WTC11 (cell line): ENCODE measurements at regions not wholly inside any gene's neighbourhood (a gene's known extent, or its start where the extent isn't known, plus 50 kb on each side); places are given as distances from the start of the nearest gene placed in this dataset.
"Not testable (repeated sequence)": the region's sequence is repeated elsewhere in the genome, so short reads cannot be mapped to it uniquely, and the experiment has no call there.

Experiments
- CBFB ChIP-seq: sonication (generic); formaldehyde crosslinking; IDR thresholded peaks from 2 replicates; pipeline ENCODE4 v1.8.1; 2022; ENCODE audit warnings: mild to moderate bottlenecking, low read depth, missing genetic modification reagents
- FOXP4 ChIP-seq: sonication (generic); formaldehyde crosslinking; IDR thresholded peaks from 2 replicates; pipeline ENCODE4 v1.8.0; 2022; ENCODE audit warnings: mild to moderate bottlenecking, missing genetic modification reagents
- MYBL2 ChIP-seq: sonication (generic); formaldehyde crosslinking; IDR thresholded peaks from 2 replicates; pipeline ENCODE4 v1.8.1; 2023; ENCODE audit warnings: mild to moderate bottlenecking, moderate library complexity, missing genetic modification reagents
- RELA ChIP-seq: sonication (generic); formaldehyde crosslinking; IDR thresholded peaks from 2 replicates; pipeline ENCODE4 v1.8.1; 2022; ENCODE audit warnings: missing genetic modification reagents, mild to moderate bottlenecking, borderline replicate concordance
- ZBTB43 ChIP-seq: sonication (generic); formaldehyde crosslinking; IDR thresholded peaks from 2 replicates; pipeline ENCODE4 v1.8.1; 2023; ENCODE audit warnings: mild to moderate bottlenecking, missing genetic modification reagents
- ZNF423 ChIP-seq: fragments of 250-450 bp; sonication (Bioruptor Pico); IDR thresholded peaks from 2 replicates; pipeline ENCODE4 v2.1.2; 2022; ENCODE audit warnings: mild to moderate bottlenecking, moderate library complexity
- ZNF532 ChIP-seq: fragments of 250-450 bp; sonication (Bioruptor Pico); IDR thresholded peaks from 2 replicates; pipeline ENCODE4 v1.9.0; 2021; ENCODE audit warnings: mild to moderate bottlenecking, borderline replicate concordance
- TF ChIP-seq, protein P1 (sequence below): fragments of 200-600 bp; IDR thresholded peaks from 2 replicates; pipeline ENCODE4 v1.8.0; 2022; ENCODE audit warnings: antibody characterized with exemption
- TF ChIP-seq, protein P2 (sequence below): fragments of 250-450 bp; sonication (Bioruptor Pico); IDR thresholded peaks from 2 replicates; pipeline ENCODE4 v1.9.0; 2021; ENCODE audit warnings: moderate library complexity, mild to moderate bottlenecking, inconsistent platforms, borderline replicate concordance
- TF ChIP-seq, protein P3 (sequence below): sonication (generic); formaldehyde crosslinking; IDR thresholded peaks from 2 replicates; pipeline ENCODE4 v1.8.1; 2023; ENCODE audit warnings: mild to moderate bottlenecking, missing genetic modification reagents, borderline replicate concordance
- TF ChIP-seq, protein P4 (sequence below): sonication (generic); formaldehyde crosslinking; IDR thresholded peaks from 2 replicates; pipeline ENCODE4 v1.8.0; 2023; ENCODE audit warnings: missing genetic modification reagents, mild to moderate bottlenecking, borderline replicate concordance
- TF ChIP-seq, protein P5 (sequence below): sonication (generic); formaldehyde crosslinking; IDR thresholded peaks from 2 replicates; pipeline ENCODE4 v1.8.0; 2022; ENCODE audit warnings: mild to moderate bottlenecking, missing genetic modification reagents

GRCh38 chr7:51397608-51398007, 81.0 kb upstream of the COBL start:
- TF ChIP-seq, protein P1, sequence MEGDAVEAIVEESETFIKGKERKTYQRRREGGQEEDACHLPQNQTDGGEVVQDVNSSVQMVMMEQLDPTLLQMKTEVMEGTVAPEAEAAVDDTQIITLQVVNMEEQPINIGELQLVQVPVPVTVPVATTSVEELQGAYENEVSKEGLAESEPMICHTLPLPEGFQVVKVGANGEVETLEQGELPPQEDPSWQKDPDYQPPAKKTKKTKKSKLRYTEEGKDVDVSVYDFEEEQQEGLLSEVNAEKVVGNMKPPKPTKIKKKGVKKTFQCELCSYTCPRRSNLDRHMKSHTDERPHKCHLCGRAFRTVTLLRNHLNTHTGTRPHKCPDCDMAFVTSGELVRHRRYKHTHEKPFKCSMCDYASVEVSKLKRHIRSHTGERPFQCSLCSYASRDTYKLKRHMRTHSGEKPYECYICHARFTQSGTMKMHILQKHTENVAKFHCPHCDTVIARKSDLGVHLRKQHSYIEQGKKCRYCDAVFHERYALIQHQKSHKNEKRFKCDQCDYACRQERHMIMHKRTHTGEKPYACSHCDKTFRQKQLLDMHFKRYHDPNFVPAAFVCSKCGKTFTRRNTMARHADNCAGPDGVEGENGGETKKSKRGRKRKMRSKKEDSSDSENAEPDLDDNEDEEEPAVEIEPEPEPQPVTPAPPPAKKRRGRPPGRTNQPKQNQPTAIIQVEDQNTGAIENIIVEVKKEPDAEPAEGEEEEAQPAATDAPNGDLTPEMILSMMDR: not testable (repeated sequence)
- not testable (repeated sequence) for TF ChIP-seq MYBL2 (CRISPR knock-in tag); ZBTB43 (CRISPR knock-in tag); RELA (CRISPR knock-in tag); ZNF532 (CRISPR knock-in tag); ZNF423 (CRISPR knock-in tag); FOXP4; CBFB
- TF ChIP-seq, protein P2, sequence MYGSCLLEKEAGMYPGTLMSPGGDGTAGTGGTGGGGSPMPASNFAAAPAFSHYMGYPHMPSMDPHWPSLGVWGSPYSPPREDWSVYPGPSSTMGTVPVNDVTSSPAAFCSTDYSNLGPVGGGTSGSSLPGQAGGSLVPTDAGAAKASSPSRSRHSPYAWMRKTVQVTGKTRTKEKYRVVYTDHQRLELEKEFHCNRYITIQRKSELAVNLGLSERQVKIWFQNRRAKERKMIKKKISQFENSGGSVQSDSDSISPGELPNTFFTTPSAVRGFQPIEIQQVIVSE: not testable (repeated sequence)
- TF ChIP-seq, protein P3, sequence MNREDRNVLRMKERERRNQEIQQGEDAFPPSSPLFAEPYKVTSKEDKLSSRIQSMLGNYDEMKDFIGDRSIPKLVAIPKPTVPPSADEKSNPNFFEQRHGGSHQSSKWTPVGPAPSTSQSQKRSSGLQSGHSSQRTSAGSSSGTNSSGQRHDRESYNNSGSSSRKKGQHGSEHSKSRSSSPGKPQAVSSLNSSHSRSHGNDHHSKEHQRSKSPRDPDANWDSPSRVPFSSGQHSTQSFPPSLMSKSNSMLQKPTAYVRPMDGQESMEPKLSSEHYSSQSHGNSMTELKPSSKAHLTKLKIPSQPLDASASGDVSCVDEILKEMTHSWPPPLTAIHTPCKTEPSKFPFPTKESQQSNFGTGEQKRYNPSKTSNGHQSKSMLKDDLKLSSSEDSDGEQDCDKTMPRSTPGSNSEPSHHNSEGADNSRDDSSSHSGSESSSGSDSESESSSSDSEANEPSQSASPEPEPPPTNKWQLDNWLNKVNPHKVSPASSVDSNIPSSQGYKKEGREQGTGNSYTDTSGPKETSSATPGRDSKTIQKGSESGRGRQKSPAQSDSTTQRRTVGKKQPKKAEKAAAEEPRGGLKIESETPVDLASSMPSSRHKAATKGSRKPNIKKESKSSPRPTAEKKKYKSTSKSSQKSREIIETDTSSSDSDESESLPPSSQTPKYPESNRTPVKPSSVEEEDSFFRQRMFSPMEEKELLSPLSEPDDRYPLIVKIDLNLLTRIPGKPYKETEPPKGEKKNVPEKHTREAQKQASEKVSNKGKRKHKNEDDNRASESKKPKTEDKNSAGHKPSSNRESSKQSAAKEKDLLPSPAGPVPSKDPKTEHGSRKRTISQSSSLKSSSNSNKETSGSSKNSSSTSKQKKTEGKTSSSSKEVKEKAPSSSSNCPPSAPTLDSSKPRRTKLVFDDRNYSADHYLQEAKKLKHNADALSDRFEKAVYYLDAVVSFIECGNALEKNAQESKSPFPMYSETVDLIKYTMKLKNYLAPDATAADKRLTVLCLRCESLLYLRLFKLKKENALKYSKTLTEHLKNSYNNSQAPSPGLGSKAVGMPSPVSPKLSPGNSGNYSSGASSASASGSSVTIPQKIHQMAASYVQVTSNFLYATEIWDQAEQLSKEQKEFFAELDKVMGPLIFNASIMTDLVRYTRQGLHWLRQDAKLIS: not testable (repeated sequence)
- TF ChIP-seq, protein P4, sequence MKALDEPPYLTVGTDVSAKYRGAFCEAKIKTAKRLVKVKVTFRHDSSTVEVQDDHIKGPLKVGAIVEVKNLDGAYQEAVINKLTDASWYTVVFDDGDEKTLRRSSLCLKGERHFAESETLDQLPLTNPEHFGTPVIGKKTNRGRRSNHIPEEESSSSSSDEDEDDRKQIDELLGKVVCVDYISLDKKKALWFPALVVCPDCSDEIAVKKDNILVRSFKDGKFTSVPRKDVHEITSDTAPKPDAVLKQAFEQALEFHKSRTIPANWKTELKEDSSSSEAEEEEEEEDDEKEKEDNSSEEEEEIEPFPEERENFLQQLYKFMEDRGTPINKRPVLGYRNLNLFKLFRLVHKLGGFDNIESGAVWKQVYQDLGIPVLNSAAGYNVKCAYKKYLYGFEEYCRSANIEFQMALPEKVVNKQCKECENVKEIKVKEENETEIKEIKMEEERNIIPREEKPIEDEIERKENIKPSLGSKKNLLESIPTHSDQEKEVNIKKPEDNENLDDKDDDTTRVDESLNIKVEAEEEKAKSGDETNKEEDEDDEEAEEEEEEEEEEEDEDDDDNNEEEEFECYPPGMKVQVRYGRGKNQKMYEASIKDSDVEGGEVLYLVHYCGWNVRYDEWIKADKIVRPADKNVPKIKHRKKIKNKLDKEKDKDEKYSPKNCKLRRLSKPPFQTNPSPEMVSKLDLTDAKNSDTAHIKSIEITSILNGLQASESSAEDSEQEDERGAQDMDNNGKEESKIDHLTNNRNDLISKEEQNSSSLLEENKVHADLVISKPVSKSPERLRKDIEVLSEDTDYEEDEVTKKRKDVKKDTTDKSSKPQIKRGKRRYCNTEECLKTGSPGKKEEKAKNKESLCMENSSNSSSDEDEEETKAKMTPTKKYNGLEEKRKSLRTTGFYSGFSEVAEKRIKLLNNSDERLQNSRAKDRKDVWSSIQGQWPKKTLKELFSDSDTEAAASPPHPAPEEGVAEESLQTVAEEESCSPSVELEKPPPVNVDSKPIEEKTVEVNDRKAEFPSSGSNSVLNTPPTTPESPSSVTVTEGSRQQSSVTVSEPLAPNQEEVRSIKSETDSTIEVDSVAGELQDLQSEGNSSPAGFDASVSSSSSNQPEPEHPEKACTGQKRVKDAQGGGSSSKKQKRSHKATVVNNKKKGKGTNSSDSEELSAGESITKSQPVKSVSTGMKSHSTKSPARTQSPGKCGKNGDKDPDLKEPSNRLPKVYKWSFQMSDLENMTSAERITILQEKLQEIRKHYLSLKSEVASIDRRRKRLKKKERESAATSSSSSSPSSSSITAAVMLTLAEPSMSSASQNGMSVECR (CRISPR knock-in tag): not testable (repeated sequence)
- TF ChIP-seq, protein P5, sequence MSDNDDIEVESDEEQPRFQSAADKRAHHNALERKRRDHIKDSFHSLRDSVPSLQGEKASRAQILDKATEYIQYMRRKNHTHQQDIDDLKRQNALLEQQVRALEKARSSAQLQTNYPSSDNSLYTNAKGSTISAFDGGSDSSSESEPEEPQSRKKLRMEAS: not testable (repeated sequence)
